Transverse colon (tissue), 4 donors: ENCODE measurements at regions not wholly inside any gene's neighbourhood (a gene's known extent, or its start where the extent isn't known, plus 50 kb on each side); places are given as distances from the start of the nearest gene placed in this dataset.

ENCODE experiments used
- CTCF ChIP-seq, 5 experiments: fragments of 200-600 bp in 3 of 5; fragments of 450-650 bp in 2 of 5; sonication (generic) in 3 of 5; IDR thresholded peaks; 1 replicate in 2 of 5; 2 replicates in 3 of 5; pipeline ENCODE4 v1.5.1; 2016 to 2017; ENCODE audit warnings: antibody characterized with exemption in 5 of 5, inconsistent platforms in 3 of 5, mild to moderate bottlenecking in 2 of 5, moderate library complexity in 1 of 5
- EP300 ChIP-seq: sonication (generic); formaldehyde crosslinking; IDR thresholded peaks from one replicate; pipeline ENCODE4 v1.6.1; 2017; ENCODE audit warnings: antibody characterized with exemption, low read depth
- POLR2A ChIP-seq: fragments of 450-650 bp; IDR thresholded peaks from one replicate; pipeline ENCODE4 v1.6.1; 2016; ENCODE audit warnings: antibody characterized with exemption, mild to moderate bottlenecking, moderate library complexity
- POLR2AphosphoS5 ChIP-seq, 3 donors: sonication (generic); formaldehyde crosslinking; IDR thresholded peaks; one replicate each; pipeline ENCODE4 v1.6.1; 2016; ENCODE audit warnings: antibody characterized with exemption in 3 of 3

- no peak for TF ChIP-seq CTCF (IDR thresholded peaks at IDR 0.05)
- TF ChIP-seq POLR2A, result no peak
- no peak for TF ChIP-seq POLR2AphosphoS5 (IDR thresholded peaks at IDR 0.05)
- TF ChIP-seq EP300, result no peak
These were observed 208.8 kb downstream of the MAGEB17 start for GRCh38 chrX:16376056-16376455.
